Panc1 (cell line): ENCODE measurements at regions not wholly inside any gene's neighbourhood (a gene's known extent, or its start where the extent isn't known, plus 50 kb on each side); places are given as distances from the start of the nearest gene placed in this dataset.

Source experiments
- CTCF ChIP-seq: fragments of 450-650 bp; IDR thresholded peaks from 2 replicates; pipeline ENCODE4 v1.5.1; 2017; ENCODE audit warnings: mild to moderate bottlenecking
- POLR2AphosphoS5 ChIP-seq: IDR thresholded peaks from 2 replicates; pipeline ENCODE4 v1.6.1; 2012; ENCODE audit warnings: mild to moderate bottlenecking, low read depth, low read length, moderate library complexity
- SIN3A ChIP-seq: IDR thresholded peaks from 2 replicates; pipeline ENCODE4 v1.6.1; 2012; ENCODE audit warnings: low read depth, mild to moderate bottlenecking, low read length, moderate library complexity, borderline replicate concordance; ENCODE audit not compliant: insufficient read depth
- TCF7L2 ChIP-seq: IDR thresholded peaks from 2 replicates; pipeline ENCODE4 v1.6.1; 2011; ENCODE audit warnings: mild to moderate bottlenecking, low read depth, low read length, inconsistent platforms
- TF ChIP-seq, protein P1 (sequence below), 2 experiments: IDR thresholded peaks; 2 replicates each; pipeline ENCODE4 v1.6.1; 2011 to 2012; ENCODE audit warnings: low read depth in 2 of 2, control low read depth in 1 of 2, low read length in 1 of 2, mild to moderate bottlenecking in 1 of 2, moderate library complexity in 1 of 2; ENCODE audit not compliant: insufficient read depth in 1 of 2

DNA sequence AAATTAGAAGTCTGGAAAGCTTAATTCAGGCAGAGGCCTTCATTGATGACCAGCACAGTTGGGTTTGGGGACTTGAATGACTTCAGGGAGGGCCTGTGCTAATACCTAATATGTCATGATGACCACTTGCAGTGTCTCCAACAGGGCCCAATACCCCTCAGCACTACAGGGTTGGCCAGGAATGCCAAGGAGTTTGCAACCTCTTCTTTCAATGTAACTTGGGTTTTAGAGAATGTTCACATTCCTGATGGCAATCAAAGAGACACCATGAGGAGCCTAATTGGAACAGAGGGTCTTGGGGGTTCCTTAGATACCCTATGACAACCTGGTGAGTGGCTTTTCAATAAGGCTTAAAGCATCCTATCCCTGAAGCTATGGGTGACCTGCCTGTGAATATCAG lies 52.4 kb upstream of the ST8SIA3 start:
- TF ChIP-seq CTCF: no peak
- no peak for TF ChIP-seq SIN3A
- no peak for TF ChIP-seq POLR2AphosphoS5
- no peak for TF ChIP-seq TCF7L2
- TF ChIP-seq, protein P1, sequence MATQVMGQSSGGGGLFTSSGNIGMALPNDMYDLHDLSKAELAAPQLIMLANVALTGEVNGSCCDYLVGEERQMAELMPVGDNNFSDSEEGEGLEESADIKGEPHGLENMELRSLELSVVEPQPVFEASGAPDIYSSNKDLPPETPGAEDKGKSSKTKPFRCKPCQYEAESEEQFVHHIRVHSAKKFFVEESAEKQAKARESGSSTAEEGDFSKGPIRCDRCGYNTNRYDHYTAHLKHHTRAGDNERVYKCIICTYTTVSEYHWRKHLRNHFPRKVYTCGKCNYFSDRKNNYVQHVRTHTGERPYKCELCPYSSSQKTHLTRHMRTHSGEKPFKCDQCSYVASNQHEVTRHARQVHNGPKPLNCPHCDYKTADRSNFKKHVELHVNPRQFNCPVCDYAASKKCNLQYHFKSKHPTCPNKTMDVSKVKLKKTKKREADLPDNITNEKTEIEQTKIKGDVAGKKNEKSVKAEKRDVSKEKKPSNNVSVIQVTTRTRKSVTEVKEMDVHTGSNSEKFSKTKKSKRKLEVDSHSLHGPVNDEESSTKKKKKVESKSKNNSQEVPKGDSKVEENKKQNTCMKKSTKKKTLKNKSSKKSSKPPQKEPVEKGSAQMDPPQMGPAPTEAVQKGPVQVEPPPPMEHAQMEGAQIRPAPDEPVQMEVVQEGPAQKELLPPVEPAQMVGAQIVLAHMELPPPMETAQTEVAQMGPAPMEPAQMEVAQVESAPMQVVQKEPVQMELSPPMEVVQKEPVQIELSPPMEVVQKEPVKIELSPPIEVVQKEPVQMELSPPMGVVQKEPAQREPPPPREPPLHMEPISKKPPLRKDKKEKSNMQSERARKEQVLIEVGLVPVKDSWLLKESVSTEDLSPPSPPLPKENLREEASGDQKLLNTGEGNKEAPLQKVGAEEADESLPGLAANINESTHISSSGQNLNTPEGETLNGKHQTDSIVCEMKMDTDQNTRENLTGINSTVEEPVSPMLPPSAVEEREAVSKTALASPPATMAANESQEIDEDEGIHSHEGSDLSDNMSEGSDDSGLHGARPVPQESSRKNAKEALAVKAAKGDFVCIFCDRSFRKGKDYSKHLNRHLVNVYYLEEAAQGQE (IDR thresholded peaks at IDR 0.05; ENCODE audit: insufficient read depth in 1 of 2, low read depth in 2 of 2, low read length in 1 of 2): no peak
